A673 (cell line): ENCODE measurements at regions not wholly inside any gene's neighbourhood (a gene's known extent, or its start where the extent isn't known, plus 50 kb on each side); places are given as distances from the start of the nearest gene placed in this dataset.

ENCODE experiments used
- BruUV-seq: library from RNA; stranded (reverse); fragments of 400-500 nt; replicated peaks from 2 replicates; lab custom pipeline; 2021; lab: Mats Ljungman, UMichigan
- CTCF ChIA-PET: fragments of 300-600 bp; sonication (Branson Sonifier 250); formaldehyde crosslinking; loops from one replicate; lab custom pipeline; 2022; ENCODE audit warnings: antibody characterized with exemption; lab: Charles Lee
- POLR2A ChIA-PET: fragments of 300-600 bp; sonication (Branson Sonifier 250); formaldehyde crosslinking; loops from one replicate; lab custom pipeline; 2022; ENCODE audit warnings: antibody characterized with exemption; ENCODE audit not compliant: low non-redundant PET; lab: Charles Lee
- DNase-seq: peaks from one replicate; pipeline ENCODE4 v3.0.0-alpha.2; 2015; ENCODE audit warnings: low spot score
- H3K27ac ChIP-seq: fragments of 200-600 bp; sonication (generic); 2 replicates; pipeline ENCODE4 v1.5.1; 2016; ENCODE audit warnings: mixed run types, low read depth, mild to moderate bottlenecking, mixed read lengths, antibody characterized with exemption, low read length; ENCODE audit not compliant: poor library complexity, severe bottlenecking
- H3K27me3 ChIP-seq: fragments of 200-600 bp; sonication (generic); replicated peaks from 2 replicates; pipeline ENCODE4 v1.6.1; 2017; ENCODE audit warnings: mixed run types, low read depth, mild to moderate bottlenecking, mixed read lengths, antibody characterized with exemption, low read length; ENCODE audit not compliant: insufficient read depth, poor library complexity
- H3K36me3 ChIP-seq: fragments of 200-600 bp; sonication (generic); 2 replicates; pipeline ENCODE4 v1.6.1; 2016; ENCODE audit warnings: mixed run types, mild to moderate bottlenecking, mixed read lengths, antibody characterized with exemption, low read length; ENCODE audit not compliant: insufficient read depth, poor library complexity, severe bottlenecking
- H3K4me1 ChIP-seq: fragments of 200-600 bp; sonication (generic); 2 replicates; pipeline ENCODE4 v1.6.1; 2017; ENCODE audit warnings: mixed run types, mild to moderate bottlenecking, mixed read lengths, antibody characterized with exemption, low read length; ENCODE audit not compliant: insufficient read depth, poor library complexity, severe bottlenecking
- H3K4me3 ChIP-seq: fragments of 200-600 bp; sonication (generic); 2 replicates; pipeline ENCODE4 v1.5.1; 2016; ENCODE audit warnings: low read depth, mixed run types, mild to moderate bottlenecking, mixed read lengths, low read length; ENCODE audit not compliant: poor library complexity, severe bottlenecking
- H3K9me3 ChIP-seq: fragments of 200-600 bp; sonication (generic); 2 replicates; pipeline ENCODE4 v1.6.1; 2016; ENCODE audit warnings: mixed run types, low read depth, mild to moderate bottlenecking, mixed read lengths, antibody characterized with exemption, low read length; ENCODE audit not compliant: poor library complexity, severe bottlenecking
- CTCF ChIP-seq: fragments of 300-800, 200-600 bp; sonication (generic); conservative IDR thresholded peaks from 2 replicates; pipeline ENCODE4 v1.5.1; 2017; ENCODE audit warnings: low read depth, mild to moderate bottlenecking, antibody characterized with exemption, low read length, moderate library complexity, mixed read lengths
- EZH2 ChIP-seq: fragments of 200-600 bp; sonication (generic); IDR thresholded peaks from 2 replicates; pipeline ENCODE4 v1.6.1; 2017; ENCODE audit warnings: borderline replicate concordance, low read depth, mild to moderate bottlenecking, mixed read lengths, antibody characterized with exemption, low read length; ENCODE audit not compliant: poor library complexity, severe bottlenecking
- intact Hi-C: fragments of 100-400 bp; cut with micrococcal nuclease; formaldehyde crosslinking; loops from one replicate; pipeline ENCODE4 v1.10.0; 2022; ENCODE audit not compliant: unreplicated experiment

GRCh38 chr16:72244853-72245252 lies 72.9 kb upstream of the PMFBP1 start:
- no peaks in the 10 kb centered on the region for H3K9me3 ChIP-seq
- intact Hi-C loops, result loop anchor here (5.0 kb wide), 1 partner anchor 222 kb away; no protein-coding TSS in a partner anchor
- H3K4me3 ChIP-seq, result no peak overlapping the region
- no peak for TF ChIP-seq EZH2
- TF ChIP-seq CTCF, result no peak
- ChIA-PET CTCF (no interaction called here), POLR2A (no interaction called here)
- no TSS peak for BruUV-seq
- no peaks in the 10 kb centered on the region for H3K27me3 ChIP-seq
- no peaks in the 10 kb centered on the region for H3K4me1 ChIP-seq
- no peaks in the 10 kb centered on the region for H3K36me3 ChIP-seq
- no peak overlapping the region for H3K27ac ChIP-seq
- DNase-seq, result no peak

GRCh38 chr16:72243621-72244020 lies 71.7 kb upstream of the PMFBP1 start:
- no TSS peak for BruUV-seq
- TF ChIP-seq CTCF, result no peak
- TF ChIP-seq EZH2, result no peak
- Histone ChIP-seq H3K27me3 (no peaks in the 10 kb centered on the region), H3K4me1 (no peaks in the 10 kb centered on the region), H3K4me3 (no peak overlapping the region), H3K36me3 (no peaks in the 10 kb centered on the region), H3K27ac (no peak overlapping the region), H3K9me3 (no peaks in the 10 kb centered on the region)
- intact Hi-C loops, result loop anchor here (5.0 kb wide), 1 partner anchor 224 kb away; no protein-coding TSS in a partner anchor
- CTCF ChIA-PET, result no interaction called here
- DNase-seq, result no peak
- POLR2A ChIA-PET, result no interaction called here

- no peak for DNase-seq
- ChIA-PET CTCF (interaction anchor here (1.4 kb wide), 1 partner anchor 224 kb away, joined by 4 read pairs; no protein-coding TSS in a partner anchor), POLR2A (no interaction called here)
- H3K36me3 ChIP-seq, result no peaks in the 10 kb centered on the region
- BruUV-seq, result no TSS peak
- H3K27me3 ChIP-seq, result no peaks in the 10 kb centered on the region
- intact Hi-C loops, result loop anchor here (5.0 kb wide), 1 partner anchor 225 kb away; no protein-coding TSS in a partner anchor
- no peaks in the 10 kb centered on the region for H3K4me1 ChIP-seq
- no peaks in the 10 kb centered on the region for H3K9me3 ChIP-seq
- H3K4me3 ChIP-seq, result no peak overlapping the region
- no peak for TF ChIP-seq CTCF
- no peak for TF ChIP-seq EZH2
- H3K27ac ChIP-seq, result no peak overlapping the region
Measured at GRCh38 chr16:72242757-72243156, 70.8 kb upstream of the PMFBP1 start.
